CMK (cell line): ENCODE measurements at regions not wholly inside any gene's neighbourhood (a gene's known extent, or its start where the extent isn't known, plus 50 kb on each side); places are given as distances from the start of the nearest gene placed in this dataset.
"Not testable (repeated sequence)": the region's sequence is repeated elsewhere in the genome, so short reads cannot be mapped to it uniquely, and the experiment has no call there.

Experiments
- DNase-seq: peaks from one replicate; pipeline ENCODE4 v3.0.0-alpha.2; 2010; ENCODE audit warnings: low read depth

- DNase-seq, result no peak
Measured at GRCh38 chr2:240191001-240191400, 50.5 kb upstream of the OTOS start.

- DNase-seq, result no peak
Measured at GRCh38 chr2:240192661-240193060, 52.2 kb upstream of the OTOS start.

GRCh38 chr2:240194341-240194762 is 53.9 kb upstream of the OTOS start:
- DNase-seq, result not testable (repeated sequence)

- DNase-seq, result no peak
Measured at GRCh38 chr2:240195316-240195861, 54.9 kb upstream of the OTOS start.

- no peak for DNase-seq
Measured at GRCh38 chr2:240196716-240197461, 56.4 kb upstream of the OTOS start.

- no peak for DNase-seq
Measured at GRCh38 chr2:240197462-240198139, 57.1 kb upstream of the OTOS start.

GRCh38 chr2:240198226-240198625 is 57.8 kb upstream of the OTOS start:
- DNase-seq, result no peak

- DNase-seq, result no peak
Measured at GRCh38 chr2:240199133-240199870, 58.8 kb upstream of the OTOS start.

- DNase-seq, result no peak
Measured at GRCh38 chr2:240200230-240201051, 60.0 kb upstream of the OTOS start.

- DNase-seq, result no peak
Measured at GRCh38 chr2:240201866-240202265, 61.4 kb upstream of the OTOS start.

- no peak for DNase-seq
Measured at GRCh38 chr2:240202586-240202985, 62.1 kb upstream of the OTOS start.

- no peak for DNase-seq
Measured at GRCh38 chr2:240203031-240203787, 62.8 kb upstream of the OTOS start.

GRCh38 chr2:240203788-240204270 is 63.4 kb upstream of the OTOS start:
- no peak for DNase-seq

- no peak for DNase-seq
Measured at GRCh38 chr2:240204431-240205276, 64.2 kb upstream of the OTOS start.

GRCh38 chr2:240205348-240205747 is 64.9 kb upstream of the OTOS start:
- no peak for DNase-seq

- DNase-seq, result no peak
Measured at GRCh38 chr2:240205772-240206171, 65.3 kb upstream of the OTOS start.

GRCh38 chr2:240206630-240207029 is 66.2 kb upstream of the OTOS start:
- DNase-seq, result no peak

GRCh38 chr2:240207661-240208060 is 67.2 kb upstream of the OTOS start:
- DNase-seq, result no peak

GRCh38 chr2:240208096-240208495 is 67.6 kb upstream of the OTOS start:
- no peak for DNase-seq

GRCh38 chr2:240208631-240209211 is 68.3 kb upstream of the OTOS start:
- no peak for DNase-seq
